ENCODE measurements at regions not wholly inside any gene's neighbourhood (a gene's known extent, or its start where the extent isn't known, plus 50 kb on each side); places are given as distances from the start of the nearest gene placed in this dataset.

GRCh38 chr5:6266671-6267197, 111.6 kb downstream of the MED10 start:
- Histone ChIP-seq H3K4me3 (ENCODE audit: low read depth, low read length, poor library complexity, severe bottlenecking) (no peak overlapping the region), H3K9me3 (ENCODE audit: low read length) (no peaks in the 10 kb centered on the region), H3K4me1 (ENCODE audit: insufficient read depth, low read length, severe bottlenecking) (no peaks in the 10 kb centered on the region), H3K9me2 (ENCODE audit: low read depth, low read length) (no peaks in the 10 kb centered on the region), H3K4me2 (ENCODE audit: low read length) (no peak overlapping the region), H4K20me1 (ENCODE audit: insufficient read depth, low read length) (no peaks in the 10 kb centered on the region), H3K36me3 (ENCODE audit: insufficient read depth, low read length) (no peaks in the 10 kb centered on the region), H3K27me3 (ENCODE audit: insufficient read depth, low read length) (peaks cover 12% of the 10 kb centered on the region; the same call in 1 of the 2 replicates), H2AFZ (ENCODE audit: low read length) (no peak overlapping the region), H3K27ac (ENCODE audit: low read depth, low read length, poor library complexity, severe bottlenecking) (no peak overlapping the region), H3K79me2 (ENCODE audit: insufficient read depth, low read length) (no peaks in the 10 kb centered on the region), H3K9ac (ENCODE audit: low read length) (no peak overlapping the region), H3F3A (ENCODE audit: insufficient read depth, low read length) (no peaks in the 10 kb centered on the region)
- no peak for TF ChIP-seq EZH2 (IDR thresholded peaks at IDR 0.05; ENCODE audit: borderline replicate concordance, low read length)
- TF ChIP-seq CTCF (IDR thresholded peaks at IDR 0.05; ENCODE audit: low read length): no peak

- H3K79me2 ChIP-seq (ENCODE audit: insufficient read depth, low read length): no peaks in the 10 kb centered on the region
- no peak overlapping the region for H3K4me3 ChIP-seq (ENCODE audit: low read depth, low read length, poor library complexity, severe bottlenecking)
- no peaks in the 10 kb centered on the region for H3F3A ChIP-seq (ENCODE audit: insufficient read depth, low read length)
- no peaks in the 10 kb centered on the region for H4K20me1 ChIP-seq (ENCODE audit: insufficient read depth, low read length)
- no peak overlapping the region for H2AFZ ChIP-seq (ENCODE audit: low read length)
- no peaks in the 10 kb centered on the region for H3K4me1 ChIP-seq (ENCODE audit: insufficient read depth, low read length, severe bottlenecking)
- H3K9ac ChIP-seq (ENCODE audit: low read length): no peak overlapping the region
- H3K27me3 ChIP-seq (ENCODE audit: insufficient read depth, low read length): peaks cover 5% of the 10 kb centered on the region; the same call in 1 of the 2 replicates
- TF ChIP-seq CTCF (IDR thresholded peaks at IDR 0.05; ENCODE audit: low read length) (no peak), EZH2 (IDR thresholded peaks at IDR 0.05; ENCODE audit: borderline replicate concordance, low read length) (no peak)
- no peaks in the 10 kb centered on the region for H3K9me3 ChIP-seq (ENCODE audit: low read length)
- no peaks in the 10 kb centered on the region for H3K9me2 ChIP-seq (ENCODE audit: low read depth, low read length)
- H3K4me2 ChIP-seq (ENCODE audit: low read length): no peak overlapping the region
- H3K36me3 ChIP-seq (ENCODE audit: insufficient read depth, low read length): no peaks in the 10 kb centered on the region
- no peak overlapping the region for H3K27ac ChIP-seq (ENCODE audit: low read depth, low read length, poor library complexity, severe bottlenecking)
Observed at GRCh38 chr5:6264394-6264793, 114.0 kb downstream of the MED10 start.

- Histone ChIP-seq H3K9me3 (ENCODE audit: low read length) (no peaks in the 10 kb centered on the region), H3F3A (ENCODE audit: insufficient read depth, low read length) (no peaks in the 10 kb centered on the region), H3K4me1 (ENCODE audit: insufficient read depth, low read length, severe bottlenecking) (no peaks in the 10 kb centered on the region), H3K27me3 (ENCODE audit: insufficient read depth, low read length) (peaks cover 5% of the 10 kb centered on the region; the same call in 1 of the 2 replicates), H3K79me2 (ENCODE audit: insufficient read depth, low read length) (no peaks in the 10 kb centered on the region), H3K4me3 (ENCODE audit: low read depth, low read length, poor library complexity, severe bottlenecking) (no peak overlapping the region), H4K20me1 (ENCODE audit: insufficient read depth, low read length) (no peaks in the 10 kb centered on the region), H2AFZ (ENCODE audit: low read length) (no peak overlapping the region), H3K9ac (ENCODE audit: low read length) (no peak overlapping the region), H3K9me2 (ENCODE audit: low read depth, low read length) (no peaks in the 10 kb centered on the region), H3K4me2 (ENCODE audit: low read length) (no peak overlapping the region), H3K36me3 (ENCODE audit: insufficient read depth, low read length) (no peaks in the 10 kb centered on the region), H3K27ac (ENCODE audit: low read depth, low read length, poor library complexity, severe bottlenecking) (no peak overlapping the region)
- no peak for TF ChIP-seq CTCF (IDR thresholded peaks at IDR 0.05; ENCODE audit: low read length)
- TF ChIP-seq EZH2 (IDR thresholded peaks at IDR 0.05; ENCODE audit: borderline replicate concordance, low read length): no peak
Observed at GRCh38 chr5:6262651-6263363, 115.5 kb downstream of the MED10 start.
